ENCODE measurements at regions not wholly inside any gene's neighbourhood (a gene's known extent, or its start where the extent isn't known, plus 50 kb on each side); places are given as distances from the start of the nearest gene placed in this dataset.

DNA sequence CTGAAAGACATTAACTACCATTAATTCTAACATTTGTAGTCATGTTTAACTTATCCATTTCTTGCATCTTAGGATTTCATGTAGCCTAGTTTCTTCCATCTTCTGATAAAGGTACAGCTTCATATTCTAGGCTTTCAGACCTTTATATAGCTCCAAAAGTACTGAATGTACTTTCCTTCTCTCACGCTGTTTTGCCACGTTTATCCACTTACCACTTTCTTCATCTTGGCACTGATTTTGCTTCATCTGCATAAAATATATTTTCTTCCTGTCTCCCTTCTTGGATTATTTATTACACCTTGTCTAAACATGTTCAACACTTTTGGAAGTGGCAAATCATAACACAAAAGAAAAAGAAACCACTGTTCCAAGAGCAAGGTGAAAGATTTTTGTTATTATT is 553.8 kb downstream of the DTWD2 start:
- H3K9me3 Mint-ChIP-seq (ENCODE audit: low read depth): no peaks in the 10 kb centered on the region
- H3K36me3 Mint-ChIP-seq (ENCODE audit: low read depth): no peaks in the 10 kb centered on the region
- H3K4me3 Mint-ChIP-seq (ENCODE audit: unreplicated experiment): no peak overlapping the region
- H3K27me3 Mint-ChIP-seq (ENCODE audit: low read depth): no peaks in the 10 kb centered on the region
- no peak overlapping the region for H3K27ac Mint-ChIP-seq (ENCODE audit: unreplicated experiment)
- TF ChIP-seq, protein P1, sequence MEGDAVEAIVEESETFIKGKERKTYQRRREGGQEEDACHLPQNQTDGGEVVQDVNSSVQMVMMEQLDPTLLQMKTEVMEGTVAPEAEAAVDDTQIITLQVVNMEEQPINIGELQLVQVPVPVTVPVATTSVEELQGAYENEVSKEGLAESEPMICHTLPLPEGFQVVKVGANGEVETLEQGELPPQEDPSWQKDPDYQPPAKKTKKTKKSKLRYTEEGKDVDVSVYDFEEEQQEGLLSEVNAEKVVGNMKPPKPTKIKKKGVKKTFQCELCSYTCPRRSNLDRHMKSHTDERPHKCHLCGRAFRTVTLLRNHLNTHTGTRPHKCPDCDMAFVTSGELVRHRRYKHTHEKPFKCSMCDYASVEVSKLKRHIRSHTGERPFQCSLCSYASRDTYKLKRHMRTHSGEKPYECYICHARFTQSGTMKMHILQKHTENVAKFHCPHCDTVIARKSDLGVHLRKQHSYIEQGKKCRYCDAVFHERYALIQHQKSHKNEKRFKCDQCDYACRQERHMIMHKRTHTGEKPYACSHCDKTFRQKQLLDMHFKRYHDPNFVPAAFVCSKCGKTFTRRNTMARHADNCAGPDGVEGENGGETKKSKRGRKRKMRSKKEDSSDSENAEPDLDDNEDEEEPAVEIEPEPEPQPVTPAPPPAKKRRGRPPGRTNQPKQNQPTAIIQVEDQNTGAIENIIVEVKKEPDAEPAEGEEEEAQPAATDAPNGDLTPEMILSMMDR (IDR thresholded peaks at IDR 0.05): no peak
- no peak for DNase-seq (ENCODE audit: low spot score)
- H3K4me1 Mint-ChIP-seq (ENCODE audit: low read depth): peaks cover 4% of the 10 kb centered on the region

DNA sequence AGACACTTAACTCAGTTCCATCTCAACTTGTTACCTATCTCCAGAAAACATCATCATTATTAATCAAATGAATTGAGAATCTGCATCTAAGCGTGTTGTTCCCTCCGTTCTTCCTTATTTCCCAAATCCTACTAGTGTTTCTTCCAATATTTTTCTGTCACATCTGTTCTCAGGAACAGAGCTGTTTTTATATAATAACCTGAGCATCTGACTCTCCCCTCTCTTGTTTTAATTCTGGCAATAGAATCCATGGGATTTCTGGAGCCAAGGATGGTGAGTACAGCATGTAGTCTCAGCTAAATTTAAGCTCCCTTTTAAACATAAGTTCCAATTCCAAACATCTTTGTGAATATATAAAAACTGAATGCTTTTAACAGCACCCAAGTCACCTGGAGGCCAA is 558.3 kb downstream of the DTWD2 start:
- Mint-ChIP-seq H3K4me1 (ENCODE audit: low read depth) (peaks cover 8% of the 10 kb centered on the region), H3K27me3 (ENCODE audit: low read depth) (no peaks in the 10 kb centered on the region), H3K9me3 (ENCODE audit: low read depth) (peaks cover 6% of the 10 kb centered on the region), H3K4me3 (ENCODE audit: unreplicated experiment) (no peak overlapping the region), H3K27ac (ENCODE audit: unreplicated experiment) (no peak overlapping the region), H3K36me3 (ENCODE audit: low read depth) (no peaks in the 10 kb centered on the region)
- TF ChIP-seq, protein P1 (IDR thresholded peaks at IDR 0.05): no peak
- no peak for DNase-seq (ENCODE audit: low spot score)

DNA sequence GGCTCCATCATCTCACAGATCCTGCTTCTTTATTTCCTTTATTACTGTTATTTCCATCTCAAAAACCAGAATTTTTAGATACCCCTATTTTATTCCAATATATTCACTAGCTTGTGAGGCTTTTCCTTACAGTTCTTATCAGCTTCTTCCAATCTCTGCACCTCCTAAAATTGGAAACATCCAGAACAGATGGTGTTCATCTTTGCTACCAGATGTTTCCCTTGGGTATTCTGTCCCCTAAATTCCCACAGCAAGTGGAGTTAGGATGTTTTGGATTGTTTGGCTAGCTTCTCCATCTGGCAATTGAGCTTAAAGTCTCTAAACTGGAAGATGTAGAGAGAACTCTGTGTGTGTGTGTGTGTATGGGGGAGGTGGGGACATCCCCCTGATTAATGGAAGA is 580.4 kb downstream of the DTWD2 start:
- H3K27me3 Mint-ChIP-seq (ENCODE audit: low read depth): no peaks in the 10 kb centered on the region
- TF ChIP-seq, protein P1 (IDR thresholded peaks at IDR 0.05): no peak
- DNase-seq (ENCODE audit: low spot score): no peak
- no peak overlapping the region for H3K27ac Mint-ChIP-seq (ENCODE audit: unreplicated experiment)
- H3K36me3 Mint-ChIP-seq (ENCODE audit: low read depth): no peaks in the 10 kb centered on the region
- no peak overlapping the region for H3K4me3 Mint-ChIP-seq (ENCODE audit: unreplicated experiment)
- peaks cover 11% of the 10 kb centered on the region for H3K4me1 Mint-ChIP-seq (ENCODE audit: low read depth)
- no peaks in the 10 kb centered on the region for H3K9me3 Mint-ChIP-seq (ENCODE audit: low read depth)

DNA sequence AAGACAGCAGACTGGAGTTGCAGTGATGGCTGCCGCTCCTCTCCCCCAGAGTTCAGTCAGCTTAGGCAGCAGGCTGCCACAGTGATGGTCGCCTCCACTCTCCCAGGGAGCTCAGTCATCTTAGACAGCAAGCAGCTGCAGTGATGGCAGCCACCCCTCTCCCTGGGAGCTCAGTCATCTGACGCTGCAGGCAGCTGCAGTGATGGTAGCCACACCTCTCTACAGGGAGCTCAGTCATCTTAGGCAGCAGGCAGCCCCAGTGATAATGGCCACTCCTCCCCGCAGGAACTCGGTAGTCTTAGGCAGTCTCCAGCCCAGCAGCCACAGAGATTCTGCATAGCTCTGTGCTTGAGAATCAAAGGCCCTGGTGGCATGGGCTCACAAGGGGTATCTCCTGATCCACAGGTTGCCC is 582.7 kb downstream of the DTWD2 start:
- TF ChIP-seq, protein P1 (IDR thresholded peaks at IDR 0.05): no peak
- no peaks in the 10 kb centered on the region for H3K27me3 Mint-ChIP-seq (ENCODE audit: low read depth)
- H3K4me3 Mint-ChIP-seq (ENCODE audit: unreplicated experiment): no peak overlapping the region
- H3K9me3 Mint-ChIP-seq (ENCODE audit: low read depth): peaks cover 16% of the 10 kb centered on the region
- no peak overlapping the region for H3K27ac Mint-ChIP-seq (ENCODE audit: unreplicated experiment)
- DNase-seq (ENCODE audit: low spot score): no peak
- peaks cover 11% of the 10 kb centered on the region for H3K4me1 Mint-ChIP-seq (ENCODE audit: low read depth)
- H3K36me3 Mint-ChIP-seq (ENCODE audit: low read depth): peaks cover 3% of the 10 kb centered on the region

DNA sequence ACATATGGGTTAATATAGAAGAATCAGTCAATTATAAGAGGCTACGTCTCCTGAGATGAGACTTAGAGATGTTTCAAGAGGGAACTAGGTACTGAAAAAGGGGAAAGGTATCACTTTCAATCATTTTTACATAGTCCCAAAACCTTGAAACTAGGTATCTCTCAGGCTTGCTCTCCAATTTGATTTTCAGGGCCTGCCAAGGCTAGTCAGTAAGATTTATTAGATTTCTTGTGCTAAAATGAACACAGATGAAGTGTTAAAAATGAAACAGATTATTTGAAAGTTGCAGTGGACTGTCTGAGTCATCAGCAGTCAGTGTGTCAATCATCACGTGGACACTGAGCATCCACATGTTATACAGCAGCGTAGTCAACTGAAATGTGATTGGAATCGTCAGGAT is 591.1 kb downstream of the DTWD2 start:
- TF ChIP-seq, protein P1 (IDR thresholded peaks at IDR 0.05): no peak
- Mint-ChIP-seq H3K27me3 (ENCODE audit: low read depth) (no peaks in the 10 kb centered on the region), H3K4me1 (ENCODE audit: low read depth) (peaks cover 3% of the 10 kb centered on the region), H3K9me3 (ENCODE audit: low read depth) (peaks cover 12% of the 10 kb centered on the region), H3K4me3 (ENCODE audit: unreplicated experiment) (no peak overlapping the region), H3K36me3 (ENCODE audit: low read depth) (peaks cover 1% of the 10 kb centered on the region), H3K27ac (ENCODE audit: unreplicated experiment) (no peak overlapping the region)
- DNase-seq (ENCODE audit: low spot score): no peak
